ENCODE measurements at regions not wholly inside any gene's neighbourhood (a gene's known extent, or its start where the extent isn't known, plus 50 kb on each side); places are given as distances from the start of the nearest gene placed in this dataset.

- DNase-seq: no peak
Observed at GRCh38 chr3:7915356-7915755, 586.3 kb upstream of the LMCD1 start.

GRCh38 chr3:7917443-7918151, 584.0 kb upstream of the LMCD1 start:
- no peak for DNase-seq

DNA sequence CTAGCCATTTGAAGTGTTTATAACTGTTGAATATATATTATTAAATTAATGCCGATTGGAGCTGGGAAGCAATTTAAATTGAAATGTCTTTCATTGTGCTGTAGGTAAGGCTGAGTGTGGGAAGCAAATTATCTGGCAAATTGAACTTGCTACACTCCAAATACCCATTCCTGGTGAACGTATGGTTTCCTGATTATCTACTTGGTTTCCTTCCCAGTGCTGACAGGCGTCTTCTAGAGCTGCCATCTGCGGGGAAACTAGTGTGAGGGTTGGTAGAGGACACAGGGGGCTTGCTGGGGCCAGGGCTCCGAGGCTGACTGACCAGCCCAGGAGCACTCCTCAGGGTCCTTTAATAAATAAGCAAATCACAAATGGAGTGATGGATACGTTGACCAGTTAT, 581.4 kb upstream of the LMCD1 start:
- no peak for DNase-seq

DNA sequence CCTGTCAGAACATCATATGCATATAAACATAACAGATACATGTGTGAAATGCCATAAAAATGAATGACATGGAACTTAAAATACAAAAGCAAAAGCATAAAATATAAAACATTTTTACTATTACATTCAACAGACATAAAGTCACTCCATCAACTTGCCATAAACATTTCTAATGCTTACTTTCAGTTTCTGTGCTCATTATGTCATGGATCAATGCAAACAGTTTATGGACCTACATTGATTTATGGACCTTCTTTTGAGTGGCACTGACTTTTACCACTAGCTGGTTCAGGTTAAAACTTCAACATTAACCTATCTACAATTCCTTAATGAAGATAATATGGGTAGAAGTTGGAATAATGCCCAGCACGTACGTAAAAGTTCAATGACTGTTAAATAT, 577.4 kb upstream of the LMCD1 start:
- no peak for DNase-seq

DNA sequence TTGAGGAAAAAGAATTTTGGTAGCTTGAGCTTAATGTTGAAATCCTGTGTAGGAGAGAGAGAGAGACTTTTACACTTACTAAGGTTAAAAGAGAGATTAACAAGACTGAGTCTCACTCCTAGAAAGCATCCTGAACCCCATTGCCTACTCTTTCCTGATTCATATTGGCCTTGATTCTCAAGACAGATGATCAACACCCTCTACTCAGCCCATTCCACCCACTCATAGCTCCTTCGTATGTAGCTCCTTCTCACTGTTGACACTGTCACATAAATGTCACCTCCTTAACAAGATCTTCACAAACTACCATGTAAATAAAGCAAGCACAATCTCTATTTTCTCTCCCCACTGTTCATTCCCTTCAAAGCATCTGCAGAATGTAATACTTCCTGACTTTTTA, 574.6 kb upstream of the LMCD1 start:
- no peak for DNase-seq

DNA sequence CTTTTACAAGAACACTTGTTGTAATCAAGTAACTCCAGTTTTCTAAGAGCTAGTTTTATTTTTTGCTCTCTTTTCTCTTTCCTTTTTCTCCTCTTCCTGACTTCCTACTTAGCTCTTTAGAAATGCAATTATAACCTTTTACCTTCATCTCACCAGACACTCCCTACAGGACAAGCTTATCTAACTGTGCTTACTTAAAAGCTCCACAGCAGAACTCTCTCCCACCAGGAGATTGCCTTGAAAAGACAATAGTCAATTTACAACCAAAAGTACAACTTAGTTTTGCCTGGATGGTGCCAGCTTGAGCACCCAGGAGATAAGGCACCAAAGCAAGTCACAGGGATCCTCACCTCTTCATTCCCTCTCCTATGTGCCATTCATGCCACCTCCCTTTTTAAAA, 573.8 kb upstream of the LMCD1 start:
- no peak for DNase-seq

- no peak for DNase-seq
Observed at GRCh38 chr3:7929319-7929889, 572.2 kb upstream of the LMCD1 start.

GRCh38 chr3:7934362-7934761, 567.3 kb upstream of the LMCD1 start:
- DNase-seq: no peak

GRCh38 chr3:7947930-7948329, 553.7 kb upstream of the LMCD1 start:
- DNase-seq: no peak

GRCh38 chr3:7950890-7951289, 550.7 kb upstream of the LMCD1 start:
- no peak for DNase-seq

GRCh38 chr3:7953449-7954014, 548.1 kb upstream of the LMCD1 start:
- DNase-seq: no peak

GRCh38 chr3:7957024-7957423, 544.6 kb upstream of the LMCD1 start:
- no peak for DNase-seq

DNA sequence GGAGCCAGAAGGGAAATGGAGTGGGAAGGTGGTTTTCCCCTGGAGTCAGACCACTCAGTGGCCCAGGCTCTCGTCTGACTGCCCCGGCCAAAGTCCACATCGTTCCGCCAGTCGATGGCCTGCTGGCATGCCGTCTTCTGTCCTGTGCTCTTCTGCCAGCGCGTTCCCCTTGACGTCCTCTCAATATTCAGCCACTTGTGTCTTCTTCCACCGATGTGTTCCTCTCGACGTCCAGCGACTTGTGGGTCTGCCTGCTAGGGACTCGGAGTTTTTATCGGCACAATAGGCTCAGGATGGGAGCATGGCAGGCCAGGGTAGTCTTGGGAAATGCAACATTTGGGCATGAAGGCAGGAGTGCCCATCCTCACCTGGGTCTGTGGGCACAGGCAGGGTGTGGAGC, 542.5 kb upstream of the LMCD1 start:
- DNase-seq: no peak

- DNase-seq: no peak
Observed at GRCh38 chr3:7960601-7961000, 541.0 kb upstream of the LMCD1 start.

DNA sequence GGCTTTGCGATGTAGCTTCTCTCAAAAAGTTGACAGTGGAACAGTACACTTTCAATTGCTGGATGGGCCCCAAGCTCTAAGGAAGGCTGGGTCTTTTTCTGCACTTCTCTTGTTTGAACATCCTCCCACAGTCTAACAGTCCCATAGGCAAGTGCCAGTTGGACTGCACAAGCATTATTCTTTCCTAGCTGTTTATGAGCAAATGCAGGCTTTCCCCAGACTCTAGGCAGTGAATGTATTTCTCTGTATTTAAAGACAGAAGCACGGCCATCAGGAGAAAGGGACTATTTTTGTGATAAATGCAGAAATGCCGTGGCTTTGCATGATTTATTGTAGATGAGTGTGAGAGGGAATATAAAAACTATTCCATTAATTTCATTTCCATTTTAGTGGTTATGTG, 539.3 kb upstream of the LMCD1 start:
- DNase-seq: no peak

- no peak for DNase-seq
Observed at GRCh38 chr3:7964899-7965298, 536.7 kb upstream of the LMCD1 start.

DNA sequence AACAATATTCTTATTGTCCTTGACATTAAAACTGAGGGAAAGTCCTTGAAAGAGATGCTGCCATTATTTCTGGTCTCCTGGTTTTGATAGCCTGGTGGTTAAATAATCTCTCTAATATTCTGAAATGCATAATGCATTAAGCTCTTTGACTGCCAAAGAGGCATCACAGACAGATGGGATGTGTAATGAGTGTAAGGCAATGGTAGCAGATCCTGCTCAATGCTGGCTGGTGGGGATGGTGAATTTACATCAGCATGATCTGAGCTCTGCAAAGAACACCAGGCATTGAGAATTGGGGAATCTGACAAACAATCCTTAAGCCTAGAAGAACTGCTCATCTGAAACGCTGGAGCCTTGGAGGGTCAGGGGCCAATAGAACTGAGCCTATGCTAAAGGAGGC, 528.6 kb upstream of the LMCD1 start:
- DNase-seq: peak in 1 of 2 experiments; percentile 38

DNA sequence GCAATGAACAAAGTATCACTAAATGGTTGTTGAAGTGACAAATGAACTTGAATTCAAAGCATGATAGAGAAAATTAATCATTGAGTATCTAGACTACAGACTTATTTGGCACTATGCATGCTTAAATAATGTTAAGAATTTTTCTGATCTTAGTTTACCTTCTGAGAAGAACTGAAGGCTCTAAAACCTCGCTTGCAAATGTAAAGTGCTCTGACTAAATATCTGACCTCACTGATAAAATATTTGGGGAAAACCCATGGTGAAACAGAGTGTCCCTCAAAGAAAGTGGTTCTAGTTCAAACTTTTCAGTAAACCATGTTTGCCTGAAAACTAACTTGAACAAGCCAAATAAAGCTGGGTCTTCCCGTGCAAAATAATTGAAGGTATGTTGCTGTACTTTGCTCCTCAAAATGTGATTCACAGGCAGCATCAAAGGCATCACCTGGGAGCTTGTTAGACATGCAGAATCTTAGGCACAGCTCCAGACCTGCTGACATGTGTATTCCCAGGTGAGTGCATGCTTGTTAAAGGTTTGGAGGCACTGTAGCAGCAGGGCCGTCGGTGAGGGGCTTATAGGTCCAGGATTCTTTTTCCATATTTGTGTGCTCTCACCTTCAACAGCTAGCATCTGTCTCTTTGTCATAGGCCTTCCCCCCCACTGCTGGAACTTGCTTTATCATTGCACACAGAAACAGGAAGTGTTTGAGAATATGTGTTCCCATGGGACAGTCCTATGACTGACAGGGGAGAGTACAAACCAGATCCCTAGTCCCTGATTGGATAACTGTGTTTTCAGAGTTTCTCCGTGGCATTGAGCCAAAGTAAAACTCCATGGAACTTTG, 524.2 kb upstream of the LMCD1 start:
- peak; percentile 37 to 64 for DNase-seq

DNA sequence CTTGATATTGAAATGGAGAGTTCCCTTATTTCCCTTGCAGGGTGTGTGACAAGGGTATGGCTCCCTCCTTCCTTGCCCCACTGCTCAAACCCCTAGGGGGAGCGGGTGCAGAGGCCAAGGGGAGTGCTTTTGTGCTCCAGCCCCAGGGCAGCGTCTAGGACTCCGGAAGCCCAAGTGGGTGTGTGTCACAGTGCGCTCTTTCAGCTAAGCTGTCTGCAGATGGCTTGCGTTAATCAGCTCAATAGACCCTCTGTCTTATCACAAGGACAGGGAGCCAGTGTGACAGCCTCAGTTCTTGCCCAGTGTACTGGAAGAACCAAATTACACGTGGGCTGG, 523.6 kb upstream of the LMCD1 start:
- peak; percentile 25 to 78 for DNase-seq

DNA sequence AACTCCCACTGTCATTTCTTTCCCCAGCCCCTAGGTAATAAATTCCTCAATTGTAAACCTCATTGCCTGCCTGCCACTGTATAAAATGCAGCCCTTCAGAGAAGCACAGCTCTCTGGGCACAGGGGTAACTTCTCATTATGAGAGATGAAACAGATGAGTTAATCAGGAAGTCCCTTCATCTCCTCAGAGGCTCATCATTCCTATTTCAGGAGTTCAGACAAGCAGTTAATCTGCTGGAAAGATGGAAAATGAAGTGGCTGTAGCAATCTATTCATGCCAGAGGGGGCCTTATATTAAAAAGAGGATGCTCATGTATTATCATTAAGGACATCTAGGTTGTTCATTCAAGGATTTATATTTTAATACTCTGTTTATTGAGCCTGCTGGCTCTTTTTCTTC, 519.5 kb upstream of the LMCD1 start:
- DNase-seq: no peak

- no peak for DNase-seq
Observed at GRCh38 chr3:7999384-7999783, 502.2 kb upstream of the LMCD1 start.

DNA sequence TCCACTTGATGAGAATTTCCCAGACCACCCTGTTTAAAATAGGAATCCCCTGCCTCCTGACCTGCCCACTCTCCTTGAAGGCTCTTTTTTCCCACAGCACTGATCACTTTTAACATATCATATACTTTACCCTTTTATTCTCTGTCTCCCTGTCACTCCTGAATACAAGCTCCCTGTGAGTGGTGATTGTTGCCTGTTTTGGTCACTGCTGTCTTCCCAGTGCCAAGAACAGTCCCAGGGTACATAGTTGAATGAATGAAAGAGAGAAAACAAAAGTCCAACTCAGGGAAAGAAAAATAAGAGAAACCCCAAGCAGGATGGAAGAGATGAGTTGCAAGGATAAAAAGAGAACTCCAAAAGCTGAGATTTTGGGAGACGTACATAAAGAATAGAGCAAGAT, 500.3 kb upstream of the LMCD1 start:
- DNase-seq: no peak

DNA sequence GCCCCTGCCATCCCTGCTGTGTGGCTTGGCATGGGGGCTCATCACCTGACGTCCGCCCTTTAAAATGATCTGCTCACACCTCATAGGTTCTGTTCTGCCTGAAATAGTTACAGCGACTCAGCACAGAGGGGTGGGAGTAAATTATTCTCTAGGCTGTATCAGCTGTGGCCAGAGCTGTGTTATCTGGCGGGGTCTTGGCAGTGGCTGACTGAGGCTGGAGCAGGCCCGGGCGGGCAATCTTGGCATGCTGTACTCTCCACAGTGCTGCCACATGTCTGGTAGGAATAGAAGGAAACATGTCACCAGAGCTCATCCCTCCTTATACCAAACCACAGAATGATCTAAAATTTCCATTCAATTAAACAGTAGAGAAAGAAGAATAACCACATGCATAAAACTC, 499.9 kb upstream of the LMCD1 start:
- DNase-seq: no peak

DNA sequence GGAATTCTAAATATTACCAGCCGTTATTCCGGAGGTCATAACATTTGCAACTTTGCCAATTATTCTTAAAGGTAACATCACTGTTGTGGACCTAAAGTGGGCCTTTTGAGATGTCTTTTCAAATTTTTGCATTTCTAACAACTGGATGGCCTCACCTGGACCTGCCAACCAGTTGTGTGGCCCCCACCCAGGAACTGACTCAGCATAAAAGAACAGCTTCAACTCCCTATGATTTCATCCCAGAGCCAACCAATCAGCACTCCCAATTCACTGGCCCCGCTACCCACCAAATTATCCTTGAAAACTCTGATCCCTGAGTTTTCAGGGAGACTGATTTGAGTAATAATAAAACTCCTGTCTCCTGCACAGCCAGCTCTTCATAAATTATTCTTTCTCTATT, 489.7 kb upstream of the LMCD1 start:
- no peak for DNase-seq
